Kidney (tissue), 13 donors: ENCODE measurements at regions not wholly inside any gene's neighbourhood (a gene's known extent, or its start where the extent isn't known, plus 50 kb on each side); places are given as distances from the start of the nearest gene placed in this dataset.
A peak's percentile ranks its signal among the peaks of the same experiment; 100 is the strongest.

ENCODE experiments used
- DNase-seq, 5 donors: peaks; one replicate each; pipeline ENCODE4 v3.0.0-alpha.2; 2013 to 2020
- FAIRE-seq: peaks from 2 replicates; lab custom pipeline; 2012; peaks lifted over from hg19 to GRCh38; lab: Jason Lieb, UNC
- H3K27ac ChIP-seq, 2 donors: one replicate each; pipeline ENCODE4 v1.7.0; 2013; ENCODE audit warnings: low read depth in 2 of 2, low read length in 2 of 2, inconsistent platforms in 1 of 2
- H3K27me3 ChIP-seq: one replicate; pipeline ENCODE4 v1.7.1; 2013; ENCODE audit warnings: low read length, inconsistent platforms; ENCODE audit not compliant: control insufficient read depth, insufficient read depth
- H3K36me3 ChIP-seq, 3 donors: one replicate each; pipeline versions ENCODE4 v1.7.0 to v1.7.1; 2013; ENCODE audit warnings: low read length in 3 of 3, control low read depth in 1 of 3, inconsistent platforms in 1 of 3; ENCODE audit not compliant: insufficient read depth in 3 of 3, control insufficient read depth in 2 of 3
- H3K4me1 ChIP-seq, 3 donors: one replicate each; pipeline versions ENCODE4 v1.7.0 to v1.7.1; 2013; ENCODE audit warnings: low read length in 3 of 3, inconsistent platforms in 1 of 3, low read depth in 1 of 3; ENCODE audit not compliant: control insufficient read depth in 2 of 3, insufficient read depth in 2 of 3
- H3K4me3 ChIP-seq, 3 donors: one replicate each; pipeline versions ENCODE4 v1.7.0 to v1.8.1; 2013; ENCODE audit warnings: low read length in 3 of 3, control low read depth in 1 of 3, inconsistent platforms in 1 of 3
- H3K9ac ChIP-seq, 3 donors: one replicate each; pipeline versions ENCODE4 v1.7.0 to v1.7.1; 2013; ENCODE audit warnings: low read length in 3 of 3, control low read depth in 1 of 3, inconsistent platforms in 1 of 3
- H3K9me3 ChIP-seq, 3 donors: one replicate each; pipeline versions ENCODE4 v1.7.0 to v1.7.1; 2013; ENCODE audit warnings: low read length in 3 of 3, control low read depth in 1 of 3, inconsistent platforms in 1 of 3; ENCODE audit not compliant: control insufficient read depth in 2 of 3, insufficient read depth in 1 of 3
- CTCF ChIP-seq: IDR thresholded peaks from 3 replicates; pipeline ENCODE4 v1.5.1; 2012; ENCODE audit warnings: mild to moderate bottlenecking, moderate library complexity, borderline replicate concordance; ENCODE audit not compliant: insufficient read depth; ENCODE audit errors: extremely low read depth
- intact Hi-C: fragments of 100-400 bp; cut with DNase I; formaldehyde crosslinking; loops from one replicate; pipeline ENCODE4 v1.11.1; 2022
- donor health status: control.
- donor health status: control.
- donor health status: control.
- donor health status: control.
- donor health status: control.
- donor health status: DM: yes; HTN: yes; CAD: no.
- donor health status: Normal renal cell carcinoma (clear cell type).

- Histone ChIP-seq H3K27me3 (no peaks in the 10 kb centered on the region), H3K27ac (no peak overlapping the region), H3K4me1 (no peaks in the 10 kb centered on the region), H3K9ac (no peak overlapping the region), H3K9me3 (no peaks in the 10 kb centered on the region), H3K36me3 (no peaks in the 10 kb centered on the region), H3K4me3 (no peak overlapping the region)
- peak in 1 of 5 donors; percentile 1 for DNase-seq
- FAIRE-seq = no peak
- intact Hi-C loops = no loop called here
- TF ChIP-seq CTCF = no peak
Measured at GRCh38 chr18:47737198-47737830, 193.1 kb downstream of the SMAD2 start.

- no peak for TF ChIP-seq CTCF
- Histone ChIP-seq H3K4me3 (no peak overlapping the region), H3K27ac (no peak overlapping the region), H3K36me3 (no peaks in the 10 kb centered on the region), H3K27me3 (no peaks in the 10 kb centered on the region), H3K9ac (no peak overlapping the region), H3K4me1 (no peaks in the 10 kb centered on the region), H3K9me3 (no peaks in the 10 kb centered on the region)
- DNase-seq (peak in 1 of 5 donors; percentile 1), FAIRE-seq (no peak)
- intact Hi-C loops = no loop called here
Measured at GRCh38 chr18:47736376-47737140, 193.9 kb downstream of the SMAD2 start.

GRCh38 chr18:47735041-47735702 is 195.3 kb downstream of the SMAD2 start:
- H3K9ac ChIP-seq = no peak overlapping the region
- intact Hi-C loops = no loop called here
- H3K9me3 ChIP-seq = no peaks in the 10 kb centered on the region
- FAIRE-seq = no peak
- no peak for DNase-seq
- H3K27me3 ChIP-seq = no peaks in the 10 kb centered on the region
- H3K4me3 ChIP-seq = no peak overlapping the region
- no peaks in the 10 kb centered on the region for H3K4me1 ChIP-seq
- no peaks in the 10 kb centered on the region for H3K36me3 ChIP-seq
- no peak overlapping the region for H3K27ac ChIP-seq
- TF ChIP-seq CTCF = no peak
